Astrocyte of the spinal cord (primary cell): ENCODE measurements at regions not wholly inside any gene's neighbourhood (a gene's known extent, or its start where the extent isn't known, plus 50 kb on each side); places are given as distances from the start of the nearest gene placed in this dataset.

Source experiments
- DNase-seq: peaks from one replicate; pipeline ENCODE4 v3.0.0; 2011; ENCODE audit warnings: low read depth, low spot score
- H3K4me3 ChIP-seq: 2 replicates; pipeline ENCODE4 v1.5.1; 2011; ENCODE audit warnings: low read depth, mild to moderate bottlenecking, low read length, moderate library complexity
- in situ Hi-C: cut with HindIII; loops from 2 replicates; pipeline ENCODE4 v1.10.0; 2017; ENCODE audit warnings: low sequenced_read_pairs
- TF ChIP-seq, protein P1 (sequence below): IDR thresholded peaks from 2 replicates; pipeline ENCODE4 v1.5.1; 2012; ENCODE audit warnings: low read depth, mild to moderate bottlenecking, low read length, inconsistent platforms

DNA sequence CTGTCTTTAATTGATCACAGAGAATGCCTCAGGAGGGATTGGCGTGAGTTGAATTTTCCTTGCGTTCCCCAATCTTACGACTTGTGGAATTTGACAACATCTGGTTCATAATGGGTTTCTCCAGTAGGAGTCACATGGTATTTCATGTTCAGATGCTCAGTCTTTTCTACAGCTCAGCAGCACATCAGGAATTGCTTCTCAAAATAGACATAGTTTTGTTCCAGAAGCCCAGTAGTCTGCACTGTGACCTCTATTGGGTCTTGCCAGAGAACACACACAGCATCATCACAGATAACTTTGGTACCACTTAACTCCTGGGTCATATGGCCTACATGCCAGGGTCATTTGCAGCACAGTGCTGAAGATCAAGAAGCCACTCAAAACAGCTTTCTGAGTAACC, 282.5 kb upstream of the HTR2A start:
- DNase-seq = no peak
- TF ChIP-seq, protein P1, sequence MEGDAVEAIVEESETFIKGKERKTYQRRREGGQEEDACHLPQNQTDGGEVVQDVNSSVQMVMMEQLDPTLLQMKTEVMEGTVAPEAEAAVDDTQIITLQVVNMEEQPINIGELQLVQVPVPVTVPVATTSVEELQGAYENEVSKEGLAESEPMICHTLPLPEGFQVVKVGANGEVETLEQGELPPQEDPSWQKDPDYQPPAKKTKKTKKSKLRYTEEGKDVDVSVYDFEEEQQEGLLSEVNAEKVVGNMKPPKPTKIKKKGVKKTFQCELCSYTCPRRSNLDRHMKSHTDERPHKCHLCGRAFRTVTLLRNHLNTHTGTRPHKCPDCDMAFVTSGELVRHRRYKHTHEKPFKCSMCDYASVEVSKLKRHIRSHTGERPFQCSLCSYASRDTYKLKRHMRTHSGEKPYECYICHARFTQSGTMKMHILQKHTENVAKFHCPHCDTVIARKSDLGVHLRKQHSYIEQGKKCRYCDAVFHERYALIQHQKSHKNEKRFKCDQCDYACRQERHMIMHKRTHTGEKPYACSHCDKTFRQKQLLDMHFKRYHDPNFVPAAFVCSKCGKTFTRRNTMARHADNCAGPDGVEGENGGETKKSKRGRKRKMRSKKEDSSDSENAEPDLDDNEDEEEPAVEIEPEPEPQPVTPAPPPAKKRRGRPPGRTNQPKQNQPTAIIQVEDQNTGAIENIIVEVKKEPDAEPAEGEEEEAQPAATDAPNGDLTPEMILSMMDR = no peak
- no peak overlapping the region for H3K4me3 ChIP-seq
- in situ Hi-C loops = no loop called here

DNA sequence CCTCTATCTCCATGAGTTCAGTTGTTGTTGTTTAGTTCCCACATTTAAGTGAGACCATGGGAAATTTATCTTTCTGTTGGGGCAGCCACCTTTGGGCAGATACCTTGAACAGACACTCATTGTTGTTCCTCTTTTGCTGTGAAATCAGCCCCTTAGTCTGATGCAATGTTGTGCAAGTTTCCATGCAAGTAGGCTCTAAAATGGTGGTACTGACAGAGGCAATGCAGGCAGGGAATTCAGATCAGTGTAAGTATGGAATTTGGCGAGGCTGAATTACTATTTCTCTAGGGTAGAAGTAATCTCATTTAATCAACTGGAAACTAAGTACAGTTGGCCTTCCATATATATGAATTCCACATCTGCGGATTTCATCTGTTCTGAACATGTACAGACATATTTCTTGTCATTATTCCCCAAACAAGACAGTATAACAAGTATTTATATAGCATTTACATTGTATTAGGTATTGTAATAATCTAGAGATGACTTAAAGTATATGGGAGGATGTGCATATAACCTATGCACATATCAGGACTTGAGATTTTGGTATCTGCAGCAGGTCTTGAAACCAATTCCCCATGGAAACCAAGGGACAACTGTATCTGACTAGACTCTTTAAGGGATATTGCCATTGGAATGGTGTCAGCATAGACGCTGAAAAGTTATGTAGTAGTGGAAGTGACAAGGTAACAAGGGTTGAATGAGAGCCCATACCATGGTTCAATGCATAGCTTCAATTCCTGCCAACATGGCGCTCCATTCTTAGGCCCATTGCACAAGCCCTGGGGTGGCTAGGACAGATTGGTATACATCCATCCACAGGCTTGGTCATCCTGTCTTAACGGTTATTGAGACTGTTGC, 281.5 kb upstream of the HTR2A start:
- in situ Hi-C loops = no loop called here
- no peak for DNase-seq
- TF ChIP-seq, protein P1 = no peak
- H3K4me3 ChIP-seq = no peak overlapping the region

DNA sequence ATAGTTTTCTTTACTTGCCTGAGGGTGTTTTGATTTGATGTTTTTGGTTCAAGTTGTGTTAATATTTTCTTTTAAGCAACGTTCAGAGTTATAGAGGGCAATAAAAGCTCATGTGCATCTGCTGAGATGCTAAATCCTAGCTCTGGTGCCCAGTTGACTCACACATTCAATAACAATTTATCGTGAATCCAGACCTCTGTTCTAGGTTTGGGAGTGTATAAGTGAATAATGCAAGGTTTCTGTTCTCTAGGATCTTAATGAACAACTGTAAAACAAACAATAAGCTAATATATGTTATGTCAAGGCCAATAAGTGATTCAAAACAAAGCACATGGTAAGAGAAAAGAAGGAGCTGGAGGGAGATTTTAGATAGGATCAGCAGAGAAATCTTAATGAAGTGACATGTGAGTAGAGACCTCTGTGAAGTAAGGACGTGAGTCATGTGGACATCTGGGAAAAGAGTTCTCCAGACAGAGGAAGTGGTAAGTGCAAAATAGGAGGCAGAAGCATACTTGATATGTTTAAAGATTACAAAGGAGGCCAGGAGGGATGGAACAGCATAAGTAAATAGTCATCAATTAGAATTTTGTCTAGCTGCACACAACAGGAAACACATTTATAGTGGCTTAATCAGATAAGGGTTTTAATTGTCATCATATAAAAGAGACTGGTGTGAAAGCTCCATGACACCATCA, 278.5 kb upstream of the HTR2A start:
- in situ Hi-C loops = no loop called here
- TF ChIP-seq, protein P1 = no peak
- H3K4me3 ChIP-seq = no peak overlapping the region
- peak; percentile 86 for DNase-seq

DNA sequence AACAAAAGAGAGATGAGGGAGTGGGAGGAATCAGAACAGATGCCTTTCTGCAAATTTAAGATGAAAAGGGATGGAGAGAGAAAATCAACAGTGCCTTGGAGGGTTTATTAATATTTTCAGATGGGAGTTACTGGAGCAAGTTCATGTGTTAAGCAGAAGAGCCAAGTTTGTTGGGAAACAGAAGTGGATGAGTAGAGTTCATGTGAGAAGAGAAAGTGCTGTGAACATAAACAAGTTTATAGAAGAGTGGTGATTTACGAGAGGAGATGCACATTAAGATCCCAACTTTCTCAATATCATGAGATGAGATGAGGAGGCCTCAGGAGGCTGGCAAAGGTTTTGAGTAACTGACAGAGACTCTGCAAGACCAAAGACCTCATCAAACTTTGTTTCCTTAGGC, 274.1 kb upstream of the HTR2A start:
- in situ Hi-C loops = no loop called here
- TF ChIP-seq, protein P1 = no peak
- H3K4me3 ChIP-seq = no peak overlapping the region
- DNase-seq = no peak

DNA sequence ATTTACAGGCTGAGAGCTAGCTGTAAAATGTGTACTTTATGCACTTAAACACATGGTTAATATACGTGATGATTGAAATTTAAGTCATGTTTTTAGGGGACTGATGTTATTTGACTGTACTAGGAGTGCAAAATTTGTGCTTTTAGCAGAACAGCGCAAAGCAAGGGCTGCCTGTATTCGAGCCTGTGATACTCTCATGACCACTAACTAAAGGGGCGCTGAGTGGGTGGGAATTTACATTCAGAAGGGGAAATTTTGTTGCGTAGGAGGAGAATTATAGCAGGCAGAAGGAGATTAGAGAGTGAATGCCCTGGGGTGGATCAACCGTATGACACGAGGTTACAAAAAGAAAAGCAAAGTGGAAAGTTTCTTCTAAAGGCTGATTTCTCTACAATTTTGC, 271.8 kb upstream of the HTR2A start:
- H3K4me3 ChIP-seq = no peak overlapping the region
- in situ Hi-C loops = no loop called here
- DNase-seq = no peak
- TF ChIP-seq, protein P1 = no peak

DNA sequence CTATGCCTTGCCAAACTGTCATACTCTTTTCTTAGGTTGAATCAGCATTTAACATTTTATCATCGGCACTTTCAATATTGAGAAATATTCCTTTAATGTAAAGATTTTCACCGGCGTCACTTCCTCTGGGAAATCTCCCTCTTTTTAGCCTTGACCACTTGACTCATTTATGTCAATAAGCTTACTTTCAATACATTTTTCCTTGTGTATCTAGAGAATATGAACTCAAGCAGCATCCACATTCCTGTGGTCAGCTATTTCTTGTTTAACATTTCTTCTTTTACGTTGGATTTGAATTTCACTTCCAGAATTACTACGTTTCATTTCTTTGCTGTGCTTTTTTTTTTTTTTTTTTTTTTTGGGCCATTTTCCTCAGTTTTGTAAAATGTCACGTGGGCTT, 271.2 kb upstream of the HTR2A start:
- in situ Hi-C loops = no loop called here
- H3K4me3 ChIP-seq = no peak overlapping the region
- peak; percentile 81 for DNase-seq
- TF ChIP-seq, protein P1 = no peak
